ENCODE measurements at regions not wholly inside any gene's neighbourhood (a gene's known extent, or its start where the extent isn't known, plus 50 kb on each side); places are given as distances from the start of the nearest gene placed in this dataset.
"Not testable (repeated sequence)": the region's sequence is repeated elsewhere in the genome, so short reads cannot be mapped to it uniquely, and the experiment has no call there.

GRCh38 chr9:39463696-39464095 is 108.2 kb downstream of the SPATA31A1 start:
- not testable (repeated sequence) for H3K27me3 Mint-ChIP-seq (ENCODE audit: low read depth); H3K4me1 Mint-ChIP-seq; DNase-seq (ENCODE audit: low spot score in 2 of 2, unreplicated experiment in 2 of 2); H3K36me3 Mint-ChIP-seq; H3K9me3 Mint-ChIP-seq
- Mint-ChIP-seq H3K4me3 (peak overlapping the region; percentile 94), H3K27ac (peak overlapping the region; percentile 61)

DNA sequence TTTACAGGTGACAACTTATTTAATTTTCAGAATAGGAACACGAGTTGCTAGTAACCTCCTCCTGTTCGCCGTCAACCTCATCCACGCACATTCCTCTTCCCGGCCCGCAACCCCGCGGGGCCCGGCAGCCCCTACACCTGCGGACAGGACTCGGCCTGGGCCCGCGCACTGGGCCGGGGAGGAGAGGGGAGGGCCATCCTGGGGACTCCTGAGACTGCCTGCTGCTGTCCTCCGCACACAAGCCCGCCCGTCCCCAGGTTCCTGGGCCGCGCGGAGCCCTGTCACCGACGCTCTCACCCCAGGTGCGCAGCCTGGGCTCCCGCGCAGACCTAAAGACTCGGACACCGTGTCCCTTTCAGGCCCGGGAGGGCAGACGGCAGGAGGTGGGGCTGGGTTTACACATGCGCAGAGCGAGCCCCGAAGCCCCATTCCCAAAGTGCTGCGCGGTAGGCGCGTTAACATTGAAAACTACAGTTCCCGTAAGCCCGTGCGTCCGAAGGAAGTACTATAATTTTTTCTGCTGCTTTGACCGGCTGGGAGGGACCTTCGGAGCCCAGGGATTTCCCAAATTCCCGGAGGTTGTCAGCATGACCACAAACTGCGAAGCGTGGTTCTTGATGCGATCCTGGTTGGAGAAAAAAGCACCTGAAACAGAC is 108.8 kb downstream of the SPATA31A1 start:
- Mint-ChIP-seq H3K4me3 (peak overlapping the region; percentile 94), H3K27ac (peak overlapping the region; percentile 94)
- not testable (repeated sequence) for H3K27me3 Mint-ChIP-seq (ENCODE audit: low read depth)

GRCh38 chr9:39474499-39474898 is 119.0 kb downstream of the SPATA31A1 start:
- not testable (repeated sequence) for H3K36me3 Mint-ChIP-seq; H3K27me3 Mint-ChIP-seq (ENCODE audit: low read depth); H3K27ac Mint-ChIP-seq; DNase-seq (ENCODE audit: low spot score in 2 of 2, unreplicated experiment in 2 of 2); H3K4me1 Mint-ChIP-seq; H3K4me3 Mint-ChIP-seq; H3K9me3 Mint-ChIP-seq

More for the DNA sequence above, 108.8 kb downstream of the SPATA31A1 start:
- not testable (repeated sequence) for H3K9me3 Mint-ChIP-seq, H3K4me1 Mint-ChIP-seq, H3K36me3 Mint-ChIP-seq
- peak; percentile 28 to 81 for DNase-seq (ENCODE audit: low spot score in 2 of 2, unreplicated experiment in 2 of 2)

DNA sequence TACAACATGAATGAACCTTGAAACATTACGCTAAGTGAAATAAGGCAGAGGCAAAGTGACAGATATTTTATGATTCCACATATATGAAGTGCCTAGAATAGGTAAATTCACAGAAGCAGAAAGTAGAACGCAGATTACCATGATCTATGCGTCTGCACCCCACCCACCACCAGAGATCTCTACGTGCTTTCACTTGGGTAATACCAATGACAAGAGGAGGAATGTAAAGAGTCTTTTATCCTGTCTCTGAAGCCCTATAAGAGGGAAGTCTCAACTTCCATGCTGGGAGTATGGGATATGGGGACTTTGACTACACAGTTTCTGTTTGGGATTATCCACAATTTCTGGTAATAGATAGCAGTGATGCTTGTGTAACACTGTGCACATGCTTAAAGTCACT is 127.6 kb downstream of the SPATA31A1 start:
- H3K27ac Mint-ChIP-seq; H3K36me3 Mint-ChIP-seq; H3K4me3 Mint-ChIP-seq; H3K27me3 Mint-ChIP-seq (ENCODE audit: low read depth); H3K4me1 Mint-ChIP-seq; H3K9me3 Mint-ChIP-seq; DNase-seq (ENCODE audit: low spot score in 2 of 2, unreplicated experiment in 2 of 2): not testable (repeated sequence)

GRCh38 chr9:39483880-39484279 is 128.4 kb downstream of the SPATA31A1 start:
- H3K4me1 Mint-ChIP-seq; H3K27ac Mint-ChIP-seq; H3K36me3 Mint-ChIP-seq; H3K4me3 Mint-ChIP-seq; H3K27me3 Mint-ChIP-seq (ENCODE audit: low read depth); DNase-seq (ENCODE audit: low spot score in 2 of 2, unreplicated experiment in 2 of 2); H3K9me3 Mint-ChIP-seq: not testable (repeated sequence)

DNA sequence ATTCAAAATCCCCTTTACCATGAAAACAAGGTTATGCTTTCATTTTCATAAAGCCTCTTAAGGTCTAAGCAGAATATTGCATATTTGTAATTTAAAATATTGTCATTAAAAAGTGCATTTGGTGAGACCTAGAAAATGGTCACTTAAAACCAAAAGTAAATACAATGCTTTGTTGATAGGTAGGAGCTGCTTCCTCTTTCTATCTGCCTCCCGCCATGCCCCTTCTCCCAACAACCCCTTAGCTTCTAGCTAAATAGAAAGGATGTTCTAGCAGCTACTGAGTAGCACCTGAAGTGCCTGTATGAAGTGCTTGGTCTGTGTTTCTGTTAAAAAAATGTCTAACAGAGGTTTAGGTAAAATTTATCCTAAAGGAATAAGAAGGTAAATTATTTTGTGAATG is 128.8 kb downstream of the SPATA31A1 start:
- not testable (repeated sequence) for H3K9me3 Mint-ChIP-seq, H3K4me3 Mint-ChIP-seq, H3K4me1 Mint-ChIP-seq

DNA sequence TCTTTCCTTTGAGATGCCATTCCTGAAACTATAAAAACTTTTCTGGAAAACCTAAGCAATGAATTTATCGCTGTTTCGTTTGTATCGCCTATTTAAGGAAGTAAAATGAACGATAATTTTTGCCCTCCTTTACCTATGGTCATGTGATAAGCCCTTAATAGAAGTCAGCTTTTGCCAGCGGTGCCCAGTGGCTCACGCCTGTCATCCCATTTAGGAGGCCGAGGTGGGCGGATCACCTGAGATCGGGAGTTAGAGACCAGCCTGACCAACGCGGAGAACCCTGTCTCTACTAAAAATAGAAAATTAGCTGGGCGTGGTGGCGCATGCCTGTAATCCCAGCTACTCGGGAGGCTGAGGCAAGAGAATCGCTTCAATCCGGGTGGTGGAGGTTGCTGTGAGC is 132.0 kb downstream of the SPATA31A1 start:
- DNase-seq (ENCODE audit: low spot score in 2 of 2, unreplicated experiment in 2 of 2); H3K27ac Mint-ChIP-seq; H3K27me3 Mint-ChIP-seq (ENCODE audit: low read depth); H3K36me3 Mint-ChIP-seq; H3K4me1 Mint-ChIP-seq; H3K9me3 Mint-ChIP-seq; H3K4me3 Mint-ChIP-seq: not testable (repeated sequence)

More for the DNA sequence above, 128.8 kb downstream of the SPATA31A1 start:
- not testable (repeated sequence) for H3K27ac Mint-ChIP-seq; DNase-seq (ENCODE audit: low spot score in 2 of 2, unreplicated experiment in 2 of 2); H3K36me3 Mint-ChIP-seq; H3K27me3 Mint-ChIP-seq (ENCODE audit: low read depth)

GRCh38 chr9:39496248-39496647 is 140.8 kb downstream of the SPATA31A1 start:
- H3K27me3 Mint-ChIP-seq (ENCODE audit: low read depth); H3K4me1 Mint-ChIP-seq; H3K36me3 Mint-ChIP-seq; H3K27ac Mint-ChIP-seq; H3K4me3 Mint-ChIP-seq; DNase-seq (ENCODE audit: low spot score in 2 of 2, unreplicated experiment in 2 of 2); H3K9me3 Mint-ChIP-seq: not testable (repeated sequence)

DNA sequence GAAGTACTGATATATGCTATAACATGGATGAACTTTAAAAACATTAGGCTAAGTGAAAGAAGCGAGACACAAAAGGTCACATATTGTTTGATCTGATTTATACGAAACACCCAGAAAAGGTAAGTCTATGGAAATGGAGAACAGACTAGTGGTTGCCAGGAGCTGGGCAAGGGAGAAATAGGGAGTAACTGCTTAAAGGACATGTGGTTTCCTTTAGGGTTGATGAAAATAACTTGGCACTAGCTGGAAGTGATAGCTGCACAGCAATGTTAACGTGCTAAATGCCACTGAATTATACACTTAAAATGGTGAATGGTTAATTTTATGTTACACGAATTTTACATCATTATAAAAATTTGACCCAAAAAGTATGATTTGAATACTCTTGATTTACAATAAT is 147.7 kb downstream of the SPATA31A1 start:
- H3K36me3 Mint-ChIP-seq; H3K9me3 Mint-ChIP-seq; H3K27me3 Mint-ChIP-seq (ENCODE audit: low read depth); H3K27ac Mint-ChIP-seq; DNase-seq (ENCODE audit: low spot score in 2 of 2, unreplicated experiment in 2 of 2); H3K4me1 Mint-ChIP-seq; H3K4me3 Mint-ChIP-seq: not testable (repeated sequence)

DNA sequence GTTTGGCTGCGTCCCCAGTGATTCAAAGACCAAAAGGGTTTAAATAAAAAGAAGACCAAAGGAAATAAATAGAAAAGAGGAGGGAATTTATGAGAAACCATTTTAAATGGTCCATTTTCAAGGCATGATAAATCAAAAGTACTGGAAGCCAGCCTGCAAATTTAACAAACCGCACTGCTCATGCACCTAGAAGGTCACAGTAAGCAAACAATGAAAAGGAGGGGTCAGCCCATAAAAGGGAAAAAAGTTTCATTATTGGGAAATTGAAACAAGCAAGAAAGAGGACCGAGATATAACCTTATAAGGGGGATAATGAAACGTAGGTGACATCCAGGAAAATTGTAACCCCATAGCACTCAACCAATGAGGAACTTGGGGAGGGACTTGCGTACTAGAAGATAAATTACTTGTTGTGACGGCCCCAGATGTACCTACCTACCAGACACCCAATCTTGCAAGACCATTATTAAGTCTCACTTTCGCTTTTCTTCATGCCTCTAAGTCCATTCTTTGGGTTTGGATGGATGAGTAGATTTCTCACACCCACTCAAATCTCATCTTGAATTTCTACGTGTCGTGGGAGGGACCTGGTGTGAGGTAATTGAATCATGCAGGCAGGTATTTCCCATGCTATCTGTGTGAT is 172.0 kb downstream of the SPATA31A1 start:
- not testable (repeated sequence) for H3K4me3 Mint-ChIP-seq; H3K4me1 Mint-ChIP-seq; DNase-seq (ENCODE audit: low spot score in 2 of 2, unreplicated experiment in 2 of 2); H3K27ac Mint-ChIP-seq; H3K27me3 Mint-ChIP-seq (ENCODE audit: low read depth); H3K9me3 Mint-ChIP-seq; H3K36me3 Mint-ChIP-seq

DNA sequence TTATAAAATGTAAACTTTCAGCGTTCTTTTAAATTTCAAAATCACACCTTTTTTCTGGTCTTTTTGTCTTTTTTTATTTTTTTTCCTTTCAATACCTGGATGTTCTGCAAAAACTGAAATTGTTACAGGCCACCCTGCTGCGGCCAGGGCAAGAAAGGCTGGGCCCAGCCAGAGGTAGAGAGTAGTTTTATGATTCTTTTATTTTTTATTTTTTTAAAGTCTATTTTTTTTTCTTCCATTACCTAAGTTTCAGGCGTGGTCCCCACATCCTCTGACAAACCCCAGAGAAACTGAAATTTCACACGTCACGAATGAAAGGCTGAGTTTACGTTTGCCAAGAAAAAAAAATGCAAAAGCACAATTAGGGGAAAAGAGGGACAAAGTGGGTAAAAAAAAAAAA is 177.1 kb downstream of the SPATA31A1 start:
- not testable (repeated sequence) for H3K27me3 Mint-ChIP-seq (ENCODE audit: low read depth); H3K4me1 Mint-ChIP-seq; H3K27ac Mint-ChIP-seq; DNase-seq (ENCODE audit: low spot score in 2 of 2, unreplicated experiment in 2 of 2); H3K36me3 Mint-ChIP-seq; H3K9me3 Mint-ChIP-seq; H3K4me3 Mint-ChIP-seq

DNA sequence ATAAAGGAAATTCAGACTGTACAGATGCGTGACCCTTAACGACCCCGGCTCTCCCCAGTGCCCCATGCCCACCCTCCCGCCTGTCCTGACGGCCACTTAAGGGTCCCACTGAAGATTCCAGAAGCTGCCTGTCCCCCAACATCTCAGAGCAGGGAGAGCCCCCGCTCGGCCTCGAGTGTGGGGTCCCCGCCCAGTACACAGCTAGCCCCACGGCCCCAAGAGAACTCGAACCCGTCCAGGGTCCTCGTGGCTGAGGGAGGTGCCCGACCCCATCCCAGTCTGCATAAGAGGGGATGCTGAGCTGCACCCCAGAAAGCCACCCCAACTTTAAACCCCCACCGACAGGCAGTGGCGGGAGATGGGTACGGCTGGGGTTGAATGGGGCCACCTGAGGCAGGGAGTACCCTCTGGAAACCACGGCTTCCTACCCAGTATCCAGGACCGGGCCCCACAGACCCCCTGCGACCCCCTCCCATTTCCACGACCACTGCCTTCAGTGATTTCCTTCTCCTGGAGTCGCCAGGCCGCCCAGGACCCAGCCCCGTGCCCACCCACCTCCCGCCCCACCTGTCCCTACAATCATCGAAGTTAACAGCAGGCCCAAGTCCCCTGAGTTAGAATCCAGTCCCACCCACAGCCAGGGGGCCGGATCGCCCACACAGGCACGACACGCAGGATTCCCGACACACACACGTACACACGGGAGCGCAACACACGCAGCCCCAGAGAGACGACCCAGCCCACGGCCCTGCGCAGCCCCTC is 177.7 kb downstream of the SPATA31A1 start:
- not testable (repeated sequence) for H3K9me3 Mint-ChIP-seq; H3K4me3 Mint-ChIP-seq; H3K27ac Mint-ChIP-seq; H3K36me3 Mint-ChIP-seq; H3K27me3 Mint-ChIP-seq (ENCODE audit: low read depth); DNase-seq (ENCODE audit: low spot score in 2 of 2, unreplicated experiment in 2 of 2); H3K4me1 Mint-ChIP-seq

DNA sequence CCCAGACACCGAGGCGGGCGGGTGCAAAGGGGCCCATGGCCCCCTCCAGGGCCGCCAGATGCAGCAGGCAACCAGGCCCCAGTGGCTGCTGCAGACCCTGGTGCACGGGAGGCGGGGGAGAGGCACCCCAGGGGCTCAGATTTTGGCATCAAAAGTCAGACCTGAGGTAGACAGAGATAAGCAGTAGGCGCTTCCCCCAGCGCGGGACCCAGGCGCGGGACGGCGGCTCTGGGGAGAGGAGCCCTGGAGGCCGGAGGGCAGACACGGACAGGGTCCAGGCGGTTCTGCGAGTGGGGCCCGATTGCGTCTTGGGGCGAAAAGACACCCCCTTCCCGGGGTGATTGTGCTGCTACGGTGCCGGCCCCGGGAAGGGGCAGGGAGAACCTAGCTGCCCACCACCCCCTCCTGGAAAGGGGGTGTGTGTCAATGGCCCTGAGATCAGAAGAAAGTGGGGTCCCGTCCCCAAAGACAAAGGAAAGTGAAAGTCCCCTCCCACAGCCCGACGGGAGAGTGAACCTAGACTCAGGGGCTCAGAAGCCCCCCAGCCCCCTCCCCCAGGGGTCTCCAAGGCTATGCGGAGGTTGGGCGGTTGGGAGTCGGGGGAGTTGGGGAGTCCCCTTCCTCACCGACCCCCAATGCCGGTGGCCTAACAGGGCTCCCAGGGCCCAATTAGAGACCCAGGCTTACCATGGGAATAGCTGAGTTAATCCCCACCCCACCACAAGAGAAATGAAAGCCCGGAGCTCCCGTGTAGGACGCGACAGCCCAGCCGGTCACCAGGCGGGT is 178.5 kb downstream of the SPATA31A1 start:
- H3K4me1 Mint-ChIP-seq; H3K36me3 Mint-ChIP-seq; DNase-seq (ENCODE audit: low spot score in 2 of 2, unreplicated experiment in 2 of 2); H3K27me3 Mint-ChIP-seq (ENCODE audit: low read depth); H3K27ac Mint-ChIP-seq; H3K4me3 Mint-ChIP-seq; H3K9me3 Mint-ChIP-seq: not testable (repeated sequence)

DNA sequence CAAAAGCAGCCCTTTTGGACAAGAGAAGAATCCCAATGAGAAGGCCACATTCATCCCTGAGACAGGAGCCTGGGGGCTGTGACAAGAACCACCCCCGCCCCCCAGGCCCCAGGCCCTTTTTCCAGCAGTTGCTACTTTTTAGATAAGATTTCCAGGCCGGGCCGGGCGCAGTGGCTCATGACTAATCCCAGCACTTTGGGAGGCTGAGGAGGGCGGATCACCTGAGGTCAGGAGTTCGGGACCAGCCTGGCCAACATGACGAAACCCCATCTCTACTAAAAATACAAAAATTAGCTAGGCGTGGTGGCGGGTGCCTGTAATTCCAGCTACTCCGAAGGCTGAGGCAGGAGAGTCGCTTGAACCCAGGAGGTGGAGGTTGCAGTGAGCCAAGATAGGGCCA is 179.4 kb downstream of the SPATA31A1 start:
- H3K27ac Mint-ChIP-seq; H3K4me3 Mint-ChIP-seq; H3K36me3 Mint-ChIP-seq; DNase-seq (ENCODE audit: low spot score in 2 of 2, unreplicated experiment in 2 of 2); H3K9me3 Mint-ChIP-seq; H3K27me3 Mint-ChIP-seq (ENCODE audit: low read depth); H3K4me1 Mint-ChIP-seq: not testable (repeated sequence)
